ENCODE measurements at regions not wholly inside any gene's neighbourhood (a gene's known extent, or its start where the extent isn't known, plus 50 kb on each side); places are given as distances from the start of the nearest gene placed in this dataset.

DNA sequence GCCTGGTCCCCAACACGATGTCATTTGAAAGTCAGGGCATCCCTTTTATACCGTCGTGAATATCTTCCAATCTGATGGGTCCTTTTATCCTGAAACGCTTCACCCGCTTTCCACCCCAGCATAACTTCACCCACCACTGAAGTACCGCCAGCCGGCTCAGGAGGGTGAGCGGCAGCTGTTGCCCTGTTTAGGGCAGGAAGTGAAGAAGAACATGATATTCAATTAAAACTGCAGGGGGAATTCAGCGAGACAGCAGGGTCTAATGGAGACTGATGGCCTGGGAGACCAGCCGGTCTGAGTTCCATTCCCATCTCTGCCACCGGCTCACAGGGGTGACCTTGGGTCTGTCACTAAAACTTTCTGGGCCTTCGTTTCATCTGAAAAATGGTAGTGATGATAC, 68.2 kb upstream of the EGFLAM start:
- TF ChIP-seq, protein P1, sequence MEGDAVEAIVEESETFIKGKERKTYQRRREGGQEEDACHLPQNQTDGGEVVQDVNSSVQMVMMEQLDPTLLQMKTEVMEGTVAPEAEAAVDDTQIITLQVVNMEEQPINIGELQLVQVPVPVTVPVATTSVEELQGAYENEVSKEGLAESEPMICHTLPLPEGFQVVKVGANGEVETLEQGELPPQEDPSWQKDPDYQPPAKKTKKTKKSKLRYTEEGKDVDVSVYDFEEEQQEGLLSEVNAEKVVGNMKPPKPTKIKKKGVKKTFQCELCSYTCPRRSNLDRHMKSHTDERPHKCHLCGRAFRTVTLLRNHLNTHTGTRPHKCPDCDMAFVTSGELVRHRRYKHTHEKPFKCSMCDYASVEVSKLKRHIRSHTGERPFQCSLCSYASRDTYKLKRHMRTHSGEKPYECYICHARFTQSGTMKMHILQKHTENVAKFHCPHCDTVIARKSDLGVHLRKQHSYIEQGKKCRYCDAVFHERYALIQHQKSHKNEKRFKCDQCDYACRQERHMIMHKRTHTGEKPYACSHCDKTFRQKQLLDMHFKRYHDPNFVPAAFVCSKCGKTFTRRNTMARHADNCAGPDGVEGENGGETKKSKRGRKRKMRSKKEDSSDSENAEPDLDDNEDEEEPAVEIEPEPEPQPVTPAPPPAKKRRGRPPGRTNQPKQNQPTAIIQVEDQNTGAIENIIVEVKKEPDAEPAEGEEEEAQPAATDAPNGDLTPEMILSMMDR (conservative IDR thresholded peaks at IDR 0.05; ENCODE audit: low read length): no peak
- no peak for TF ChIP-seq EZH2phosphoT487 (IDR thresholded peaks at IDR 0.05; ENCODE audit: borderline replicate concordance, low read depth, low read length)

Measured in OCI-LY7 (cell line).